Endodermal cell (in vitro differentiated cells): ENCODE measurements at regions not wholly inside any gene's neighbourhood (a gene's known extent, or its start where the extent isn't known, plus 50 kb on each side); places are given as distances from the start of the nearest gene placed in this dataset.

ENCODE experiments used
- DNase-seq: peaks from one replicate; pipeline ENCODE4 v3.0.0-alpha.2; 2017
- H3K27ac ChIP-seq: 2 replicates; pipeline ENCODE4 v1.5.1; 2013; ENCODE audit warnings: mild to moderate bottlenecking, low read depth, low read length, moderate library complexity
- H3K27me3 ChIP-seq: 2 replicates; pipeline ENCODE4 v1.6.1; 2013; ENCODE audit warnings: mild to moderate bottlenecking, low read length, moderate library complexity; ENCODE audit not compliant: insufficient read depth, control insufficient read depth, poor library complexity, severe bottlenecking
- H3K36me3 ChIP-seq: 2 replicates; pipeline ENCODE4 v1.7.0; 2013; ENCODE audit warnings: mild to moderate bottlenecking, low read length, moderate library complexity; ENCODE audit not compliant: control insufficient read depth, insufficient read depth
- H3K4me1 ChIP-seq: one replicate; pipeline ENCODE4 v1.7.0; 2013; ENCODE audit warnings: low read length; ENCODE audit not compliant: control insufficient read depth, insufficient read depth
- H3K4me3 ChIP-seq: 2 replicates; pipeline ENCODE4 v1.5.1; 2013; ENCODE audit warnings: mild to moderate bottlenecking, low read length, moderate library complexity
- H3K9ac ChIP-seq: 2 replicates; pipeline ENCODE4 v1.6.1; 2013; ENCODE audit warnings: mild to moderate bottlenecking, low read length, moderate library complexity; ENCODE audit not compliant: poor library complexity, severe bottlenecking; ENCODE audit errors: extremely low read depth
- H3K9me3 ChIP-seq: 2 replicates; pipeline ENCODE4 v1.6.1; 2013; ENCODE audit warnings: mild to moderate bottlenecking, low read length, moderate library complexity; ENCODE audit not compliant: control insufficient read depth
- H3K27ac Mint-ChIP-seq: 2 replicates; pipeline ENCODE4 v1.8.0; 2020; ENCODE audit warnings: mixed read lengths
- H3K27me3 Mint-ChIP-seq: 2 replicates; pipeline ENCODE4 v1.8.0; 2021; ENCODE audit warnings: mild to moderate bottlenecking, mixed read lengths; ENCODE audit not compliant: insufficient read depth
- H3K36me3 Mint-ChIP-seq: 2 replicates; pipeline ENCODE4 v1.8.0; 2020; ENCODE audit warnings: low read depth, mixed read lengths
- H3K4me1 Mint-ChIP-seq: 2 replicates; pipeline ENCODE4 v1.8.0; 2020; ENCODE audit warnings: mixed read lengths
- H3K4me3 Mint-ChIP-seq: 2 replicates; pipeline ENCODE4 v1.8.0; 2020; ENCODE audit warnings: mild to moderate bottlenecking, moderate library complexity, mixed read lengths
- H3K9me3 Mint-ChIP-seq: 2 replicates; pipeline ENCODE4 v1.8.0; 2020; ENCODE audit warnings: mild to moderate bottlenecking, mixed read lengths
- WGBS, 2 experiments: methylation state at CpG; one replicate each; pipeline versions ENCODE4 v1.1.5 to v1.1.7; 2013; ENCODE audit warnings: missing lambda C conversion rate in 2 of 2, mixed read lengths in 1 of 2; ENCODE audit not compliant: insufficient coverage in 1 of 2, insufficient read length in 1 of 2; 5-methylcytosine and 5-hydroxymethylcytosine counted together
- TF ChIP-seq, protein P1 (sequence below): fragments of 200-600 bp; sonication (generic); conservative IDR thresholded peaks from 2 replicates; pipeline ENCODE4 v1.5.0; 2021; ENCODE audit warnings: antibody characterized with exemption, mild to moderate bottlenecking

DNA sequence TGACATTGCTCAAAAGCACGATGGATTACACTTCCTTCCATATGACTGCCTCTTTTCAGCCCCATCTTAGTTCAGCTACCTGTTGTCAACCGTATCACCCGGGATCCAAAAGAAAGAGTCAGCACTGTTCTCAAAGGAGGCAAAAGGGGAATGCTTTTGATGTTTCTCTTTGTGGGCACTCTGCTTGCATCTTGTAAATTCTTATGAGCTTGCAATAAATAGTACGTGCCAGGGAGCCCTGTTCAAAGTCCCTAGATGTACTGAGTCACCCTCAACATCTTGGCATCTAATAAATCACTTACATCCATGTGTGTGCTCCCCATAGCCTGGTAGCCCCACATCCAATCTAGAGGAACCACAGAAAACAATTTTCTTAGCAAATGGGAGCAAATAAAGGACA, 256.9 kb downstream of the SUCLG1 start:
- no peak overlapping the region for H3K4me3 ChIP-seq
- TF ChIP-seq, protein P1, sequence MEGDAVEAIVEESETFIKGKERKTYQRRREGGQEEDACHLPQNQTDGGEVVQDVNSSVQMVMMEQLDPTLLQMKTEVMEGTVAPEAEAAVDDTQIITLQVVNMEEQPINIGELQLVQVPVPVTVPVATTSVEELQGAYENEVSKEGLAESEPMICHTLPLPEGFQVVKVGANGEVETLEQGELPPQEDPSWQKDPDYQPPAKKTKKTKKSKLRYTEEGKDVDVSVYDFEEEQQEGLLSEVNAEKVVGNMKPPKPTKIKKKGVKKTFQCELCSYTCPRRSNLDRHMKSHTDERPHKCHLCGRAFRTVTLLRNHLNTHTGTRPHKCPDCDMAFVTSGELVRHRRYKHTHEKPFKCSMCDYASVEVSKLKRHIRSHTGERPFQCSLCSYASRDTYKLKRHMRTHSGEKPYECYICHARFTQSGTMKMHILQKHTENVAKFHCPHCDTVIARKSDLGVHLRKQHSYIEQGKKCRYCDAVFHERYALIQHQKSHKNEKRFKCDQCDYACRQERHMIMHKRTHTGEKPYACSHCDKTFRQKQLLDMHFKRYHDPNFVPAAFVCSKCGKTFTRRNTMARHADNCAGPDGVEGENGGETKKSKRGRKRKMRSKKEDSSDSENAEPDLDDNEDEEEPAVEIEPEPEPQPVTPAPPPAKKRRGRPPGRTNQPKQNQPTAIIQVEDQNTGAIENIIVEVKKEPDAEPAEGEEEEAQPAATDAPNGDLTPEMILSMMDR: no peak
- H3K4me1 ChIP-seq: no peaks in the 10 kb centered on the region
- H3K36me3 Mint-ChIP-seq: no peaks in the 10 kb centered on the region
- no peaks in the 10 kb centered on the region for H3K9me3 ChIP-seq
- 84 to 93% methylated on average over 3 to 4 of the region's 4 CpGs for WGBS, 2 experiments
- H3K9ac ChIP-seq: no peak overlapping the region
- H3K27ac ChIP-seq: no peak overlapping the region
- no peaks in the 10 kb centered on the region for H3K9me3 Mint-ChIP-seq
- no peaks in the 10 kb centered on the region for H3K36me3 ChIP-seq
- peaks cover 4% of the 10 kb centered on the region for H3K4me1 Mint-ChIP-seq
- no peak overlapping the region for H3K27ac Mint-ChIP-seq
- no peak for DNase-seq
- no peak overlapping the region for H3K4me3 Mint-ChIP-seq
- H3K27me3 ChIP-seq: no peaks in the 10 kb centered on the region
- no peaks in the 10 kb centered on the region for H3K27me3 Mint-ChIP-seq

DNA sequence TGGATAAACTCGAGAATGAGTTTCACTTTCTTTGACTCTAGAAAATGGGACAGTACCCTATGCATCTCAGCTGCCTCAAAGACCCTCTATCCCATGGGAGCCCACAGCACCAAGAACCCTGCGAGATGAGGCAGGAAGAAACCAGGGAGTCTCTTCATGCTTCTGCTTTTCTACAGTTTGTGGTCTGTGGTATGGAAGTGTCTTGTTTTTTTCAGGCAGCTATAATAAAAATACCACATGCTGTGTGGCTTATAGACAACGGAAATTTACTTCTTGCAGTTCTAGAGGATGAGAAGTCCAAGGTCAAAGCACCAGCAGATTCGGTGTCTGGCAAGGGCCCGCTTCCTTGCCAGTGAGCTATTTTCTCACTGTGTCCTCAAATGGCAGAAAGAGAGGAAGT, 257.9 kb downstream of the SUCLG1 start:
- no peaks in the 10 kb centered on the region for H3K4me1 Mint-ChIP-seq
- no peaks in the 10 kb centered on the region for H3K27me3 Mint-ChIP-seq
- H3K9me3 Mint-ChIP-seq: no peaks in the 10 kb centered on the region
- no peak overlapping the region for H3K27ac Mint-ChIP-seq
- Histone ChIP-seq H3K36me3 (no peaks in the 10 kb centered on the region), H3K4me3 (no peak overlapping the region), H3K27ac (no peak overlapping the region), H3K4me1 (no peaks in the 10 kb centered on the region), H3K27me3 (no peaks in the 10 kb centered on the region), H3K9me3 (no peaks in the 10 kb centered on the region), H3K9ac (no peak overlapping the region)
- no peaks in the 10 kb centered on the region for H3K36me3 Mint-ChIP-seq
- TF ChIP-seq, protein P1: no peak
- WGBS, 2 experiments: 88 to 96% methylated on average over 4 to 5 of the region's 5 CpGs
- H3K4me3 Mint-ChIP-seq: no peak overlapping the region
- DNase-seq: no peak

DNA sequence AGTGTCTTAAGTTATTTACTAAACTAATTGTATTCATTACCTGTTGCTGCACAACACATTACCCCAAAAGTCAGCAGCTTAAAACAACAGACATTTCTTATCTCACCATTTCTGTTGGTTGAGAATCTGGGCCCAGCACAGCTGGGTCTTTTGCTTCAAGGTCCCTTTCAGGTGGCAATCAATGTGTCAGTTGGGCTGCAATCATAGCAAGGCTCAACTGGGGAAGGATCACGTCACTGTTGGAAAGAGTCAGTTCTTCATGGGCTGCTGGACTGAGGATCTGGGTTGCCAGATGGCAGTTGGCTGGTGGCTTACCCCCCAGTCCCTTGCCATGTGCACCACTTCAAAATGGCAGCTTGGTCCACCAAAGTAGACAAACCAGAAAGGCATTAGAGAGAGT, 261.2 kb downstream of the SUCLG1 start:
- WGBS, 2 experiments: 96 to 100% methylated on average over 1 of the region's 1 CpG

More for the DNA sequence above, 261.2 kb downstream of the SUCLG1 start:
- Histone ChIP-seq H3K36me3 (no peaks in the 10 kb centered on the region), H3K9me3 (no peaks in the 10 kb centered on the region), H3K27ac (no peak overlapping the region), H3K9ac (no peak overlapping the region), H3K4me3 (no peak overlapping the region), H3K27me3 (no peaks in the 10 kb centered on the region), H3K4me1 (no peaks in the 10 kb centered on the region)
- H3K4me3 Mint-ChIP-seq: no peak overlapping the region
- DNase-seq: no peak
- H3K9me3 Mint-ChIP-seq: no peaks in the 10 kb centered on the region
- no peak overlapping the region for H3K27ac Mint-ChIP-seq
- TF ChIP-seq, protein P1: no peak
- no peaks in the 10 kb centered on the region for H3K36me3 Mint-ChIP-seq
- H3K27me3 Mint-ChIP-seq: no peaks in the 10 kb centered on the region
- H3K4me1 Mint-ChIP-seq: no peaks in the 10 kb centered on the region
